Superior temporal gyrus (tissue), 1 donor: ENCODE measurements at regions not wholly inside any gene's neighbourhood (a gene's known extent, or its start where the extent isn't known, plus 50 kb on each side); places are given as distances from the start of the nearest gene placed in this dataset.

Source experiments
- DNase-seq: peaks from one replicate; pipeline ENCODE4 v3.0.0-alpha.2; 2016; ENCODE audit errors: extremely low spot score

- DNase-seq = no peak
Observed at GRCh38 chr6:6704103-6705060, 115.9 kb downstream of the LY86 start.

DNA sequence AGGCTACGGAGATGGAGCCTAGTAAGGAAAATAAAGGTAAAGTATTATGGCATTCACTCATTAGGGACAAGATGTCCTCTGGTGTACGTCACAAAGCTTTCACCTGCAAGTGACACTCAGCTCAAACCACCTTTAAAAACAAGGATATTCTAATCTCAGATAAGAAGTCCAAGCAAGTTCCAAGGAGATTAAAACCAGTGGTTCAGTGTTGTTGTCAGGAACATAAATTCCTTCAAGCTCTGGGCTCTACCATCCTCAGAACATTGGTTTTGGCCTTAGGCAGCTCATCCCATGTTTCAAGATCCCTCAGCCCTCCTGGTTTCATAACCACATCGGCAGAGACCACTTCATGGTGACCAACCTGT, 116.5 kb downstream of the LY86 start:
- no peak for DNase-seq

- no peak for DNase-seq
Observed at GRCh38 chr6:6705915-6706675, 117.6 kb downstream of the LY86 start.

DNA sequence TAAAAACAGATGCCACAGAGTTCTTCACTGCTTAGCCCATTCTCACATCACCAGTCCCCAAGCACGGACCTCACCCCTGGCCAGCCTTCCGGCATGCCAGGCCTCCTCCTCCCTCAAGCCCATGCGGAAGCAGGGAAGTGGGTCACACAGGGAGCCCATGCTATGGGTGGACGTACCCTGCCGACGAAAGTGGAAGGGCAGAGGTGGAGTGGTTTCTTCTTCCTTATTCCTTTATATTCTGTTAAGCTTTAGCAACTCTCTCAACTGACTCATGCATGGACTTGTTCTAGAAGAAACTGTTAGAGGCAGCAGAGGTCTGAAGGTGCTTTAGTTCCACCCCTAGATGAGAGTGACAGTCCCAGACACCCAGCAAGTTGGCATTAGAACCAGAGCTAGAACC, 118.6 kb downstream of the LY86 start:
- DNase-seq = no peak

- no peak for DNase-seq
Observed at GRCh38 chr6:6709106-6709505, 120.6 kb downstream of the LY86 start.

GRCh38 chr6:6711031-6711785, 122.7 kb downstream of the LY86 start:
- no peak for DNase-seq

- no peak for DNase-seq
Observed at GRCh38 chr6:6711832-6712448, 123.4 kb downstream of the LY86 start.

- DNase-seq = no peak
Observed at GRCh38 chr6:6712449-6713403, 124.2 kb downstream of the LY86 start.

GRCh38 chr6:6713657-6714056, 125.1 kb downstream of the LY86 start:
- no peak for DNase-seq

DNA sequence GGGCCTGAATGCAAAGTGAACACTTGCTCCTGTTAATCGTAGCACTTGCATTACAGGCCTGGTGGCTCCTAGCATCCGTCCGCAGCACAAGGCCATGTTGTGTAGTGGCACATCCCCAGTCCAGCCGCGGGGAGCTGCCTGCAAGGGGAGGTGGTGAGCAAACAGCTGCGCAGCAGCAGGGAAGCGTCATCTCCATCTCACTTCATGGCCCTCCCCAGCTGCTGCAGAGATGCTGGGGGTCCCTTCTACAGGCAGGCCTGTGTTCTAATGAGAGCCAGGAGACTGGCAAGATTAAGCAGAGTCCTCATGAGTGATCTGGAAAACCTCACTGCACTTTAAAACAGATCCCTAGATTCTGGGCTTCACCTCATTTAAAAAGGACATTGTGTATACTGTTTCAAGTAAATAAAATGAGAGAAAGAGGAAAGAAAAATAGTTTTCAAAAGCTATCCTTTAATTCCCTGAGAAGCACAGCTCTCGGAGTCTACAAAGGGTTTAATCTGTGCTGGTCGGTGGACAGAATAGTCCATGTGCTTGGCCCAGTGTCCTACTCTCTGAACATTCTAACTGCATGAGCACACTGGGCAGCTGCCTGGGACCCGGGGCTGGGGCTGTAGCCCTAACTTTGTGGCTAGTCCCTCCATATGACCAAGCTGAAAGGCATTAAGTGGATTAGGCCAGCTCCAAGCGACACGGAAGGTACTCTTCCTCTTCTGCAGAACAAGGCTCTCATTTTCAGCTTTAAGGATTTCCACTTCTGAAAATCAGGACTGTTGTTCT, 125.8 kb downstream of the LY86 start:
- no peak for DNase-seq

DNA sequence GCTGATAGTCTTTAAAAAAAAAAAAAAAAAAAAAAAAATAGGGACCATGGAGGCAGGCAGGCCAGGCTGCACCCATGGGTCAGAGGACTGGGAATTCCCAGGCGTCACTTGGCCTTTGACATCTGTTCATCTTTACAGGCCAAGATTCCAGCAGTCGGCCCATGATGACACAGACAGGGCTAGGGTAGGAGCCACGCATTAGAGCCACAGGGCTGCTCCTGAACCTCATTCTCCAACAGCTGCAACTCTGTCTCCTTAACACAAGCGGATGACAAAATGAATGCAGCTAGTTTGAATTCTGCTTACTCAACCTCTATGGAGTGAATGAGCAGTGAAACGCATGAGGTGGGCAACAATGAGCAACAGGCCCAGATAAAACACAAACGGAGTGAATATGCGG, 126.4 kb downstream of the LY86 start:
- DNase-seq = no peak

- no peak for DNase-seq
Observed at GRCh38 chr6:6715465-6715864, 126.9 kb downstream of the LY86 start.

- no peak for DNase-seq
Observed at GRCh38 chr6:6716998-6717763, 128.7 kb downstream of the LY86 start.

GRCh38 chr6:6717953-6718352, 129.4 kb downstream of the LY86 start:
- no peak for DNase-seq

GRCh38 chr6:6721606-6722005, 133.1 kb downstream of the LY86 start:
- no peak for DNase-seq

- no peak for DNase-seq
Observed at GRCh38 chr6:6722195-6722594, 133.7 kb downstream of the LY86 start.

DNA sequence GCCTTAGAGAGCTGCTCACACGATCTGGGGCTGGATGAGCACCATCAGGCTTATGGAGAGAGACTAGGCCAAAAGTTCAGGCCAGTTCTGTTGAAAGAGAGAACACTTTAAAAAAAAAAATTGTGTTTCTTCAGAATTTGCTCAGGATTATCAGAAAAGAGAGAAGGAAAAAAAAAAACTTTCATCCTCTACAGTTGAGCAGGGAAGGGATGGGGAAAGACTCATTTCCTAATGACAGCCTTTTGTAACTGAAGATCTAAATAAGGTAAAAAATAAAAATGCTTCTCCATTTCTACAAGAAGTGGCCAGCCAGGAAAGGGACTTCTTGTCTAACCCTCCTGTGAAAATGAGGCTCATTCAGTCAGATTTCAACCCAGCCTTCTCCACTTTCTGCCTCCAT, 134.8 kb downstream of the LY86 start:
- no peak for DNase-seq

GRCh38 chr6:6723921-6724538, 135.5 kb downstream of the LY86 start:
- no peak for DNase-seq
